ENCODE measurements at regions not wholly inside any gene's neighbourhood (a gene's known extent, or its start where the extent isn't known, plus 50 kb on each side); places are given as distances from the start of the nearest gene placed in this dataset.

DNA sequence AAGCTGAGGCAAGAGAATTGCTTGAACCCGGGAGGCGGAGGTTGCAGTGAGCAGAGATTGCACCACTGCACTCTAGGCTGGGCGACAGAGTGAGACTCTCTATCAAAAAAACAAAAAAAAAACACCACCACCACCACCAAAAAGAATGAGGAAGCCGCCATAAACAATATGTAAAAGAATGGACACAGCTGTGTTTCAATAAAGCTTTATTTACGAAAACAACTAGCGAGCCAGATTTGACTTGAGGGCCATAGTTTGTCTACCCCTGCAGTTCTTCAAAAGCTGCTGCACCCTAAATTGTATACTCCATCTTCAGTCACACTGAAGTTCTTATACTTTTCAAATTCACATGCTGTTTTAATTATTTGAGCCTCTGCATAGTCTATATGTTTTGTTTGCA, 306.5 kb upstream of the KLF3 start:
- no peak overlapping the region for H3K27ac ChIP-seq (ENCODE audit: low read length)
- no peaks in the 10 kb centered on the region for H3K9me2 ChIP-seq (ENCODE audit: insufficient read depth, low read length)
- no peak overlapping the region for H3K4me3 ChIP-seq (ENCODE audit: low read length)
- no peak overlapping the region for H3K9ac ChIP-seq (ENCODE audit: low read length)
- H3K4me2 ChIP-seq (ENCODE audit: low read length): no peak overlapping the region
- no peaks in the 10 kb centered on the region for H3K79me2 ChIP-seq (replicated peaks; ENCODE audit: insufficient read depth, low read length)
- H3K27me3 ChIP-seq (ENCODE audit: insufficient read depth, low read depth, low read length): no peaks in the 10 kb centered on the region
- H3K36me3 ChIP-seq (ENCODE audit: insufficient read depth, low read length): no peaks in the 10 kb centered on the region
- no peaks in the 10 kb centered on the region for H3F3A ChIP-seq (ENCODE audit: insufficient read depth, low read length, poor library complexity, severe bottlenecking)
- peaks cover 11% of the 10 kb centered on the region for H3K9me3 ChIP-seq (ENCODE audit: low read length)
- no peaks in the 10 kb centered on the region for H4K20me1 ChIP-seq (ENCODE audit: insufficient read depth)
- no peak for TF ChIP-seq TAF1 (IDR thresholded peaks at IDR 0.05; ENCODE audit: low read depth)
- TF ChIP-seq MXI1 (conservative IDR thresholded peaks at IDR 0.05; ENCODE audit: poor library complexity, severe bottlenecking): no peak
- TF ChIP-seq, protein P1, sequence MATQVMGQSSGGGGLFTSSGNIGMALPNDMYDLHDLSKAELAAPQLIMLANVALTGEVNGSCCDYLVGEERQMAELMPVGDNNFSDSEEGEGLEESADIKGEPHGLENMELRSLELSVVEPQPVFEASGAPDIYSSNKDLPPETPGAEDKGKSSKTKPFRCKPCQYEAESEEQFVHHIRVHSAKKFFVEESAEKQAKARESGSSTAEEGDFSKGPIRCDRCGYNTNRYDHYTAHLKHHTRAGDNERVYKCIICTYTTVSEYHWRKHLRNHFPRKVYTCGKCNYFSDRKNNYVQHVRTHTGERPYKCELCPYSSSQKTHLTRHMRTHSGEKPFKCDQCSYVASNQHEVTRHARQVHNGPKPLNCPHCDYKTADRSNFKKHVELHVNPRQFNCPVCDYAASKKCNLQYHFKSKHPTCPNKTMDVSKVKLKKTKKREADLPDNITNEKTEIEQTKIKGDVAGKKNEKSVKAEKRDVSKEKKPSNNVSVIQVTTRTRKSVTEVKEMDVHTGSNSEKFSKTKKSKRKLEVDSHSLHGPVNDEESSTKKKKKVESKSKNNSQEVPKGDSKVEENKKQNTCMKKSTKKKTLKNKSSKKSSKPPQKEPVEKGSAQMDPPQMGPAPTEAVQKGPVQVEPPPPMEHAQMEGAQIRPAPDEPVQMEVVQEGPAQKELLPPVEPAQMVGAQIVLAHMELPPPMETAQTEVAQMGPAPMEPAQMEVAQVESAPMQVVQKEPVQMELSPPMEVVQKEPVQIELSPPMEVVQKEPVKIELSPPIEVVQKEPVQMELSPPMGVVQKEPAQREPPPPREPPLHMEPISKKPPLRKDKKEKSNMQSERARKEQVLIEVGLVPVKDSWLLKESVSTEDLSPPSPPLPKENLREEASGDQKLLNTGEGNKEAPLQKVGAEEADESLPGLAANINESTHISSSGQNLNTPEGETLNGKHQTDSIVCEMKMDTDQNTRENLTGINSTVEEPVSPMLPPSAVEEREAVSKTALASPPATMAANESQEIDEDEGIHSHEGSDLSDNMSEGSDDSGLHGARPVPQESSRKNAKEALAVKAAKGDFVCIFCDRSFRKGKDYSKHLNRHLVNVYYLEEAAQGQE (IDR thresholded peaks at IDR 0.05; ENCODE audit: borderline replicate concordance): no peak
- TF ChIP-seq, protein P2, sequence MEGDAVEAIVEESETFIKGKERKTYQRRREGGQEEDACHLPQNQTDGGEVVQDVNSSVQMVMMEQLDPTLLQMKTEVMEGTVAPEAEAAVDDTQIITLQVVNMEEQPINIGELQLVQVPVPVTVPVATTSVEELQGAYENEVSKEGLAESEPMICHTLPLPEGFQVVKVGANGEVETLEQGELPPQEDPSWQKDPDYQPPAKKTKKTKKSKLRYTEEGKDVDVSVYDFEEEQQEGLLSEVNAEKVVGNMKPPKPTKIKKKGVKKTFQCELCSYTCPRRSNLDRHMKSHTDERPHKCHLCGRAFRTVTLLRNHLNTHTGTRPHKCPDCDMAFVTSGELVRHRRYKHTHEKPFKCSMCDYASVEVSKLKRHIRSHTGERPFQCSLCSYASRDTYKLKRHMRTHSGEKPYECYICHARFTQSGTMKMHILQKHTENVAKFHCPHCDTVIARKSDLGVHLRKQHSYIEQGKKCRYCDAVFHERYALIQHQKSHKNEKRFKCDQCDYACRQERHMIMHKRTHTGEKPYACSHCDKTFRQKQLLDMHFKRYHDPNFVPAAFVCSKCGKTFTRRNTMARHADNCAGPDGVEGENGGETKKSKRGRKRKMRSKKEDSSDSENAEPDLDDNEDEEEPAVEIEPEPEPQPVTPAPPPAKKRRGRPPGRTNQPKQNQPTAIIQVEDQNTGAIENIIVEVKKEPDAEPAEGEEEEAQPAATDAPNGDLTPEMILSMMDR (IDR thresholded peaks at IDR 0.05; ENCODE audit: poor library complexity, severe bottlenecking): no peak
- TF ChIP-seq EP300 (conservative IDR thresholded peaks at IDR 0.05; ENCODE audit: poor library complexity, severe bottlenecking): no peak
- no peak for TF ChIP-seq RAD21 (conservative IDR thresholded peaks at IDR 0.05)
- no peak for TF ChIP-seq EZH2 (IDR thresholded peaks at IDR 0.05; ENCODE audit: borderline replicate concordance, insufficient read depth, low read length, poor library complexity, severe bottlenecking)
- no peak for TF ChIP-seq SMC3 (conservative IDR thresholded peaks at IDR 0.05; ENCODE audit: poor library complexity)
- no peak overlapping the region for H2AFZ ChIP-seq (ENCODE audit: low read depth, low read length)

DNA sequence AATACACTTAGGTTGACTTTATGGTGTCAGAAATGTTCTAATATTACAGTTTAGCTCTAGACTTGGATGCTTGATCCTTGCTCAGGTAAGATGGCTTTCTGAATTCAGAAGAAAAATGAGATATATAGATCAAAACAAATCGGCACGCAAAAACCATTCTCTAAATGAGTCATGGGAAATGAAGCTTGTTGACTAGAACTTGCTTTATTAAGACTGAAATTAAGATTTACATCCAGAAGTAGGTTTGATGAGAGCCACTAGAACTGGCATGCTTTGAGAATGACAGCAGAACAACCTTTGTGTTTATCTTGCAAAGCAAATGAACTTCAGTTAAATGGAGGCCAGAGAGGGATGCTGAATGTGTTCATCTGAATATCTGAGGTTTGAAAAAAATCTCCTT, 304.9 kb upstream of the KLF3 start:
- H2AFZ ChIP-seq (ENCODE audit: low read depth, low read length): no peak overlapping the region
- no peak overlapping the region for H3K4me2 ChIP-seq (ENCODE audit: low read length)
- TF ChIP-seq SMC3 (conservative IDR thresholded peaks at IDR 0.05; ENCODE audit: poor library complexity) (no peak), POLR2AphosphoS5 (IDR thresholded peaks at IDR 0.05) (no peak), RAD21 (conservative IDR thresholded peaks at IDR 0.05) (no peak), EZH2 (IDR thresholded peaks at IDR 0.05; ENCODE audit: borderline replicate concordance, insufficient read depth, low read length, poor library complexity, severe bottlenecking) (no peak), MXI1 (conservative IDR thresholded peaks at IDR 0.05; ENCODE audit: poor library complexity, severe bottlenecking) (no peak), EP300 (conservative IDR thresholded peaks at IDR 0.05; ENCODE audit: poor library complexity, severe bottlenecking) (no peak), TAF1 (IDR thresholded peaks at IDR 0.05; ENCODE audit: low read depth) (no peak)
- TF ChIP-seq, protein P2 (IDR thresholded peaks at IDR 0.05; ENCODE audit: poor library complexity, severe bottlenecking): no peak
- TF ChIP-seq, protein P1 (IDR thresholded peaks at IDR 0.05; ENCODE audit: borderline replicate concordance): no peak
- H3K79me2 ChIP-seq (replicated peaks; ENCODE audit: insufficient read depth, low read length): no peaks in the 10 kb centered on the region
- no peak overlapping the region for H3K4me3 ChIP-seq (ENCODE audit: low read length)
- H3K9ac ChIP-seq (ENCODE audit: low read length): no peak overlapping the region
- H4K20me1 ChIP-seq (ENCODE audit: insufficient read depth): no peaks in the 10 kb centered on the region
- H3K27me3 ChIP-seq (ENCODE audit: insufficient read depth, low read depth, low read length): no peaks in the 10 kb centered on the region
- H3F3A ChIP-seq (ENCODE audit: insufficient read depth, low read length, poor library complexity, severe bottlenecking): no peaks in the 10 kb centered on the region
- H3K9me3 ChIP-seq (ENCODE audit: low read length): peaks cover 9% of the 10 kb centered on the region
- H3K36me3 ChIP-seq (ENCODE audit: insufficient read depth, low read length): no peaks in the 10 kb centered on the region
- no peak overlapping the region for H3K27ac ChIP-seq (ENCODE audit: low read length)
- no peaks in the 10 kb centered on the region for H3K9me2 ChIP-seq (ENCODE audit: insufficient read depth, low read length)
